ENCODE measurements at regions not wholly inside any gene's neighbourhood (a gene's known extent, or its start where the extent isn't known, plus 50 kb on each side); places are given as distances from the start of the nearest gene placed in this dataset.
"Not testable (repeated sequence)": the region's sequence is repeated elsewhere in the genome, so short reads cannot be mapped to it uniquely, and the experiment has no call there.

DNA sequence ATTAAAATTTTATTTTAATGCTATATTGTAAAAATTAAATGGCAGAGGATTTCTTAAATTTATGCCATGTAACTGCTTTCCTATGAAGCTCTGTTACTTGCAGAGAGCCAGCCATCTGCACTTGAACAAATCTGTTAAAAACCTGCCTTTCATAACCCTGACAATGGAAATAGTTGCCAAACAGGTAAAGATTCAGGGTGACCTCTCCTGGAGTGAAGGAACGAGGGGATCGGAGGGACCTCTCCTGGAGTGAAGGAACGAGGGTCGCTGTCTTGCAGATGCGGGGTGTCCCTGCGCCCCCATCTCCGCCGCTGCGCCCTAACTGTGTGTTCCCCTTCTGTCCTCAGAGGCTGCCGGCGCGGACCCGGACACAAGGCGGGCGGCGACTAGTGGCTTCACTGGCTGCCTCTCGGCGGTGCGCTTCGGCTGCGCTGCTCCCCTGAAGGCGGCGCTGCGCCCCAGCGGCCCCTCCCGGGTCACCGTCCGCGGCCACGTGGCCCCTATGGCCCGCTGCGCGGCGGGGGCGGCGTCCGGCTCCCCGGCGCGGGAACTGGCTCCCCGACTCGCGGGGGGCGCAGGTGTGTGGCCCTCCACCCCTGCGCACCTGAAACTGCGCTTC lies 295.9 kb upstream of the SPATA31A3 start:
- DNase-seq, result not testable (repeated sequence)

DNA sequence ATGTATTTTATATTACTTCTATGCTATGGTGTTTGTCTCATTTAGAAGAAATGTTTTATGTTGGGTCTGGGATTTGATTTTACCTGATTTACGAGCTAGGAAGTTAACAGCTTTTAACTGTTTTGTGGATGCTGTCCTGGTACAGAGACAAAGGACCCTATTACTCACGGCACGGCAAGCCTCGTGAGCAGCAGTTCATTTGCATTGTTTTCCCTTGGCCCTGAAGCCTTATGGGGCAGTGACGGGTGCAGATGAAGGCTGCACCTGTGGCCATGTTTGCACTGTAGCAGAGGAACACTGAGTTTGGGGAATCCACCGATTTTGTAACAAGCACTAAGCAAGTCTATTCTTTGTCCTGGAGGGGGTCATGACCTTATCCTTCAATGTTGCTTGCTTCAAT lies 291.9 kb upstream of the SPATA31A3 start:
- DNase-seq, result not testable (repeated sequence)

DNA sequence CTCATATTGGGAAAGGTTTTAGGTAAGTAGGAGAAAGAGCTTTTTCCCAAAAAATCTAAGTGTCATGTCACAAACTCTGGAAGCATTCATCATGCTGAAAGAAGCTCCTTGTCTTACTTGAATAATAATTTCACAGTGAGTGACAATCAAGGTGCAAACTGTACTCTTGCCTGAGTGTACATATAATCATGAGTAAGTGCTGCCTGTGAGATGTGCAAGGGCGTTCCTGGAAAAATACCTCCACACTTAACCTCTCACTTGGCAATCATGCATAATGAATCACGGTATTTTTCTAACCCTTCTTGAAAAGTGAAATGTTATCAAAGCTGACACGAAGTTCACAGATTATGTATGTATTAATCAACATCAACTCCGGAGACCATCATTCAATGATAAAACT lies 289.2 kb upstream of the SPATA31A3 start:
- not testable (repeated sequence) for DNase-seq

DNA sequence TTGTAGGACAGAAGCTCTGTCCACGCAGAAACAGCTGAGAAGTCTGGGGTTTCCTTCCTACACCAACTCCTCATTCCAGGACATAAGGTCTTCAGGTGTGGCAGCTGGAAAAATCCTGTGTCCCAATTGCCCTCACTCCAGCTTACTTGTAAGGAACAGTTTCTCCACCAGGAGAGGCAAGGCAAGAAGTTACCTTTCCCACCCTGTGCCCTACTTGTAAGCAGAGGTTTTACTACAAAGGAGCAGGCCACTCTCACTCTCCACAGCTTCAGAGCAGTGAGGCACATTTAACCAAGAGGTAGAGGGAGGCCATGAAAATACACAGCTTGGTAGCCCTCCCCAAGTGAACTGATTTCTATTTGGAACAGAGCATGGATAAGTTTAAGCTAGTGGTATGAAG lies 277.3 kb upstream of the SPATA31A3 start:
- not testable (repeated sequence) for DNase-seq

DNA sequence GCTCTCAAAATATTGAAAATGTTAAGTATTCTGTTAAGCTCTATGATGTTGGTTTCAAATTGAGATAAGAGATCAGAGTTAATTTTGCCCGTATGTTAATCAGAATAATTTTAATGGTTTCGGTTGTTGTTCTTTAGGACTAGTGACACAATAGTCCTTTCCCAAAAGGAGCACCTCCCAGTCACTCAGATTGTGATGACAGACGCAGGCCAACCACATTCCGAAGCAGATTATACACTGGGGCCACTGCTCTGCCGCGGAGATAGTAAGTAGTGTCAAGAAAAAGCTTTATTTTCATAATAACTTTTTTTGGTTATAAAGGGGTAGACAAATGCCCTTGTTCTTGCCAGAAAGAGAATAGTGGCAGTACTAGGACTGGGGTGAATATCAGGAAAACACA lies 265.5 kb upstream of the SPATA31A3 start:
- not testable (repeated sequence) for DNase-seq

DNA sequence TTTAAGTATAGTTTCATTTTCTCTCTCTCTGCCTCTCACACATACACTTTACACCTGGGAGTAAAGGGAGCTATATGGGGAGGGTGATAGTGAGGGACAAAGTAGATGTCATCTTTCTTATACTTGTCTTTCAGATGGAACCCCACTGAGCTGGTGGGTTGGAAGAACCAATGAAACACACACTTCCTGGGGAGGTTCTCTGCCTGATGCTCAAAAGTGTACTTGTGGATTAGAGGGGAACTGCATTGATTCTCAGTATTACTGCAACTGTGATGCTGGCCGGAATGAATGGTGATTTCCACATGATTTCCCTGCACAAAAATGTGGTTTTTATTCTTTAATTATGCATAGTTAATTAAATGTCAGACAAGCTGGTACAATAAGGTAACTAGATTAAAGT lies 256.6 kb upstream of the SPATA31A3 start:
- not testable (repeated sequence) for DNase-seq

DNA sequence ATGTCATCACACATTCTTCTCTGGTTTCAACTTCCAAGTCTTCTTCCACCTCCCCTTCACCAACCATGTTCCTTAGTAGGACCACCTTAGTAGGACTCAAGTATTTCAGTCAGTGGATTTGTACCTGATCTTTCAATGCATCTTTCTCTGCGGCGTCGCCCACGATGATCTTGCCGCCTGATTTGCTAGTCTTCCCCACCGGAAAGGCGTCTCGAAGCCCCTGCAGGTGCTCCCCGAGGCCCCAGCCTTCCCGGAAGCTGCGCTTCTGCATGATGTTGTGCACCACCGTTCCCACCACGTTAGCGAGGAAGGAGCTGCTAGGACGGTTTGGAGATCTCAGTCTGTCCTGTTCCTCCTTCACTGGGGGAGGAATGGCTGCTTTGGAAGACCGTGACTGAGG lies 219.7 kb upstream of the SPATA31A3 start:
- DNase-seq, result not testable (repeated sequence)

DNA sequence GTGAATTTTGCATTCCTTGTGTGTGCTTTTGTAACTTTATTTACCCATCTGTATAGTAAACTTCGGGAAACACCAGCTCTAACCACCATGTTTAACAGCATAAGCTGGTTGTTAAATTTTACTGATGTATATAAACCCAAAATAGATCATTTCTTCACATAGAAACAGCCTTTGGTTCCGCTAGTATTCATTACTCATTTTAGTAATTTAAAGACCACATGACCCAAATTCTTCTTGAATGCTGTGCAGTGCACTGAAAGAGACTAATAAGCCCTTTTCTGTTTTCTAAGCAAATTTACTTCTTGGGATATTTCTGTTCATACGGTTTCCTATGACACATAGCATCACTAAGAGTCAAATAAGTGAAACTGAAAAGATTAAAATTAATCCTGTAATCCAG lies 218.5 kb upstream of the SPATA31A3 start:
- not testable (repeated sequence) for DNase-seq

DNA sequence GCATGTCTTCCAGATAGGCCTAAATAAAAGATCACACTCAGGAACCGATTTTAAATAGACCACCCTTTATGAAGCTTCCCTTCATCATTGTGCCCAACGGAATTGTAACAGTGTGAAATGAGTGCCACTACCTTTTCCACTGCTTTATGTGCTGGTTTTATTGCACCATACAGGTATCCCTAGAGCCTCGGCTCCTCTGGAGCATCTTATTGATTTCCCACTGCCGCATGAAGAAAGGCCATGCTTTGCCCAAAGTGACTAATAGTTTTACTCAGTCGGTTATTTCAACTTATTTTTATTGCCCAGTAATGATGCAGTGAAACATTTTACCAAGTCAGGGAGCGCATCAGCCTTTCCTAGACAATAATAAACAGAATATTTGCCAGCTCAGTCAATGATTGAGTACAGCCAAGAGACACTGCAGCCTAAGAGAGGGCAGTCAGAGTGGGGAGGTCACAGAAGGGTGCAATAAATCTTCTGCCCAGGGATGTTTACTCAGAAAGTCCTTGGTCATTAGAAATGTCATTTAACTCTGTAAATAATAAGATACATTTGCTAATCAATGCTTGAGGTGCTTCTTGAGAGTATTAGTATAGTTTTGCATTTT lies 216.6 kb upstream of the SPATA31A3 start:
- DNase-seq, result not testable (repeated sequence)

DNA sequence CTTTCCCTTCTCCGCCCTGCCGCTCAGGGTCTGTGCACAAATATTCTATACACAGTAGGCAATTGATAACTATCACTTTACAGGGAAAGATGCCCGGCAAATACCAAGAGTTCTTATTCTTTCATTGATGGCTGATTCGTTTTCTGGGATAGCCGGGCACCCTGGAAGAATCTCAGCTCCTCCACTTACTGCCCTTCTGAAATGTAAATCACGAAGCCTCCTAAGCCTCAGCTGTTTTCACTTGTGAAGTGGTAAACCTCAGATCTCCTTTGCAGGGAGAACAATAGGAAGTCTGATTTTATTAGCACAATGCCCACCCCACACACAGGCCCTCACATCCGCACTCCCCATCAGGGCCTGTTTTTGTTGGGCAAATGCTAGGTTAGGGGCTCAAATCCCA lies 203.8 kb upstream of the SPATA31A3 start:
- not testable (repeated sequence) for DNase-seq

DNA sequence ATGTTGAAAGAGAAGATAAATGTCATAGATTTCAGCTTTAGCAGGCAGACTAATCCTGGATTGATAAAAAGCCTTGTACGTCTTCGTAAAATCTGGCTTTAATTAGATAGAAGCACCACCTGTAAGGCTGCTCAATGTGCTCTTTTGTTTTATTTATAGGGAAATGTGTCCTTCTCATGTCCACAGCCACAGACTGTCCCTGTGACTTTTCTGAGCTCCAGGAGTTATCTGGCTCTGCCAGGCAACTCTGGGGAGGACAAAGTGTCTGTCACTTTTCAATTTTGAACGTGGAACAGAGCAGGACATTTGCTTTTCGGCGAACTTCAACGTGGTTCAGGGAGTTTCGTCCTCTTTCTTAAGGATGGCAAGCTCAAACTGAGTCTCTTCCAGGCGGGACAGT lies 203.0 kb upstream of the SPATA31A3 start:
- DNase-seq, result not testable (repeated sequence)

DNA sequence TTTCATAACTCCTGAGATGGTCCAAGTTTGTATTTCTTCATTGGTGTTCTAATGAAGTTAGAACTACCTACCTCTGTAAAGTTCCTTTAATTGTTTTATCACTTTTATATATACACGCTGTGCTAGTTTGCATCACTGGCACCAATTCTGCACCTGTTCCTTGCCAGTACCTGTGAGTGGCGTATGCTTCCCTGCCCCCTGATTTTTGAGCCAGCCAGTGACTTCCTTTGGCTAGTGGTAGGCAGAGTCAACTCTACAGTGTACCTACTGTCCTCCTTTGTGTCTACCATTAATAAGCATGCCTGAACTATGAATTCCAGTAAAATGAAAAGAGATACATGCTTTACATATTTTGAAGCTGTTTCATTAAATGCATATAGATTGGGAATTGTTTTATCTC lies 186.8 kb upstream of the SPATA31A3 start:
- DNase-seq, result not testable (repeated sequence)

DNA sequence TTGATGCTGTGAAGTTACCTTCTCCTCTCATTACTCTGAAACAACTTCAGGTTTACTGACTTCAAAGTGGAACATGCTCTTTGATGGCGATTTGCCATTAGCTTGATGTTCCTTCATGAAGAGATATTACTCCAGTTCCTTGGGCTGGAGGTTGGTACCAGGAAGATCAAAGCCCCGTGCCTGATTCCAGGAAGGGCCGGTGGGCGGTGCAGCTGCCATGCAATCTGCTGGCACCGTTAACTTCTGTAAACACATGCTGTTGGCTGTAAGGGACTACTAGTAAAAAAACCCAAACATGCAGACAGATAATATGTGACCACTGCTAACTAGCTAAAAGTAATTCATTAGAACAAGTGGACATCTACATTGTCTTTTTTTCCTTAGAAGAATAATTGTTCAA lies 182.8 kb upstream of the SPATA31A3 start:
- DNase-seq, result not testable (repeated sequence)

DNA sequence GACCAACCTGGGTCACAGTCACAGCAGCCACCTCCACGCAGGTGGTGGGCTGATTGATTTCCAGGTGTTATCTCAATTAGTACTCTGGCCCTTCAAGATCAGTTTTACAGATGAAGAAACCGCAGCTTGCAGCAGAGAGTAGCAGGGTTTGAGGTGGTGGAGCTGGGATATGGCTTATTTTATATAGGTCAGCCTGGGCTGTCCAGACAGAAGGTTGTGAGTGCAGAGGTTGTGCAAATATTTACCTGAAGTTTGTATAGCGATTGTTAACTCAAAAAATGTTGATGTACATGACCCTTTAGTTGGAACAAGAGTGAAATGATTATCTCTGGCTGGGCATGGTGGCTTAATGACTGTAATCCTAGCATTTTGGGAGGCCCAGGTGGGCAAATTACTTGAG lies 179.4 kb upstream of the SPATA31A3 start:
- not testable (repeated sequence) for DNase-seq

DNA sequence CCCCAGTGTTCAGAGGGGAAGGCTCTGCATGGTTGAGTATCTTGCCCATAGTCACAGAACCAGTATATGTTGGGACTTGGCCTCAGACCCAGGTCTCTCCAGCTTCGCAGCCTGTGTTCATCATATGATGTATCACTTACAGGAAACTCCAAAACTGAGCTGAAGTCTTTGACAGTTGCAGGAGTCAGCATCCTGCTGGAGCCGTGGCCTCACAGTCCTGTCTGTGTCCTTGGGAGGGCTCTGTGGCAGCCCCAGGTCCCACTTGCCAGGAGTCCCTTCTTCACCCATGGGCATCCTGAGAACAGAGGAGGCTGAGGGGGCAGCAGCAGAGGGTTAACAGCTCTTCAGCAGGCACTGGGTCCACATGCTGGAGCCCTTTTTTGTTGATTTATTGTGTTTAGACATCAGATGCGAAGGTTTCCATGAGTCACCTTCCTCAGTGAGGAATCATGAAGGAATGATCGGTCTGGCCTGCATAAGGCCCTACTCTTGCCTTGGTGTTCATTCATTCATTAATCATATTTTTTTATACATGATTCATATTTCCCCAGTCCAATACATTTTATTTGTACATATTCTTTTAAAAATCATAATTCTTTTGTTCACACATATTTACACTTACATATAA lies 176.3 kb upstream of the SPATA31A3 start:
- not testable (repeated sequence) for DNase-seq

DNA sequence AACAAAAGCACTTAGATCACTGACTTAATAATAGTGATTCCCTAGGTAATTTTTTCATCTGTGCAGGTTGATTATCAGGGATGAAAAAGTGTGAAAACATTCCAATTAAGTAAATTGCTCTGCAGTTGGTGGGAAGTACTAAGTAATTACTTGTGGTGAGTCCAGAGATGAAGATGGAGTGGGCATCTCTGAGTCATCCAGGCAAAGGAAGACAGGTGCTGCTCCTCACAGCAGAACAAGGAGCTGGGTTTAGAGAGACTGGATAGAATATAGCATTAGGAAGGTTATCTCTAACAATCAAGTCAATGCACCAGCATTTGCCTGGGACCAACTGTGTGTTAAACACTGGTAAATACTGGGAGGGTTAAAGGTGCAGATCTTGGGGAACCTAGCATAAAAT lies 174.0 kb upstream of the SPATA31A3 start:
- not testable (repeated sequence) for DNase-seq

DNA sequence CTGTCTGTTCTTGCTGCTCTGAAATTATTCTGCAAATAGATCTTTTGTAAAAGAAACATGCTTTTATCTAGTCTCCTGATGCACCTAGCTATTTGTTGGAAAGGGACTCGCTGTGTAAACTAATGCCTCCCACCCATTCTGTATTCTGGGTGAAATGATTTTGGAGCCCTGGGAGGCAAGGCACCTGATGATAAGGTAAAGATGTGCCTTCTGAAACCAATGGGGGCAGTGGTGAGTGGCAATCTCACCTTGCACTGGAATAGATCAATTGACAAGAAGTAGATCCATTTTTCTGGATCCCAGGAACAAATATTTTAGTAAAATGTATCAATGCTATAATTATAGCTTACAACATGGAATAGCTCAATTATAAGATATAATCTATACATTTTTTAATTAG lies 170.5 kb upstream of the SPATA31A3 start:
- not testable (repeated sequence) for DNase-seq

DNA sequence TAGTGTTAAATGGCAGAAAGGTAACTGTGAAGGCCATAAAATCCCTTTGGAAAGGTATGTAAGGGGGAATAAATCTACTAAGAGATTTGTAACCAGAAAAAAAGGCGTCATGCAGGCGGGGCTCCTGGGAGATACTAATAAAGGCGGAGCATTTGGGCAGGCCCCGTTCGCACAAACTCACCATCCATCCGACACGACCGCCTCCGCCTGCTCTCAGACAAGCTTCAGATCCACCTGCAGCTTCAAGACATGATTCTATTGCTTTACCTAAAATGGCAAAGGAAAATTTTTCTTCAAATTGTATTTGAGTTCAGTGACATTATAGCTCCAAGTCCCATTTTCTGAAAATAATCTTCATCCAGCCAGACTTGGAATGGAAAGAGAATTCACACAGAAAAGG lies 162.9 kb upstream of the SPATA31A3 start:
- not testable (repeated sequence) for DNase-seq

DNA sequence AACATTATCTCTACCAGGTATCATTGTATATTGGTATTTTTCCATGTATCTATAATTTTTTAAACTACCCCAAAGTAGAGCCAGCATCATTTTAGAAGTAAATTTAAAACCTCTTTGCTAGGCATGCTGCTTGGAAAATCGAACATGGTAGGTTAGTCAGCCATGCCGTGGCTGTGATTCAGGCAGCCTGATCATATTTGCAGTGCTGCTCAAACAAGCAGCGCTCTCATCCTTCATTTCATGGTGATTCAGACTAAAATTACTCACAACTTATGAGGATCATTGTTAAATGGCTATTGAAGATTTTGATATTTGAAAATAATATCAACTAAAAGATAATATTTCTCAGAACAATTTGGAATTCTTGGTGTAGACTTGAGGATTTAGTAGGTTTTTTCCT lies 161.2 kb upstream of the SPATA31A3 start:
- DNase-seq, result not testable (repeated sequence)

DNA sequence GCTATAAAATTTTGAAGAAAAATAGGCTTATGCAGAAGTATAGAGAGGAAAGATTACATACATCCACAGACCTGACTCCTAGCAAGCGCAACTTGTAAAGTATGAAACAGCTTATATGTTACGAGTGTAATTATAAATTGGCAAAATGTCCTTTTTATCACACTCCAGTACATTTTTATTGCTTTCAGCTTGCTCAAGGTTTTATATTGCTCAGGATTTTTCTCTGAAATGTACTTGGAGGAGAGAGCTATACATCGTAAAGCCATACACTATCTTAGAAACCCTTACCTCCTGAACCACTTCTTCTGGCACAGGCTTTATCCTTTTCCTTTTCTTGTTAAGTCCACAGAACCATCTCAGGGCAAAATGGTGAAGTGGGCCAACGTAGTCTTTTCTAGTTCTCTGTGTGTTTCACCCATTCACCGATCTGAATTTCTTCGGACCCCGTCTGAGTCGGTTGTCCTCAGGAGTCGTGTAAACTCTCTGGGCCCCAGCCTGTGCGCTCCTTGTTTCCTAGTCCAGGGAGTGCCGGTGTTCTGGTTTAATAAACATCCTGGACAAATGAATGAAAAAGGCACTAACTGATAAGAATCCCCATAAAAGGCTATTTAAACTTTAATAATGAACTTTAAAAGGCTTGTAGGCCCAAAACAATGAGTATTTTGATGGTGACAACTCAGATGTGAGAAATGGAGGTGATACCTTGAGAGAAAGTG lies 150.2 kb upstream of the SPATA31A3 start:
- DNase-seq, result not testable (repeated sequence)

DNA sequence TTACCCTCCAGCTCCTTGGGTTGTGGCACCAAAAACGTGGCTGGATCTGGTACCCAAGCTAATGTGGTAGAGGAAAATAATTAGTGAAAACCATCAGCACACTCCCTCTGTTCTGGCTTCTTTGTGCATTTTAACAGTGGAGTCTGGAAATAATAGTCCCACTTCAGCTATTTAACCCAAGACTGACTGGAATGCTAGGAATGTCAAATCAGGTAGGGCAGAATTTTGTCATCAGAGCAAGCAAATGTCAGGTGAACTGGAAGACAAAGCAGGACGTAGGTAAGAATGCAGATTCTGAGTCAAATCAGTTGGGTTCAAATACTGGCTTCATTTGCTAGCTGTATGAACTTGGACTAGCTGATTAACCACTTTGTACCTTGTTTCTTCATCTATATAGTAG lies 144.0 kb upstream of the SPATA31A3 start:
- not testable (repeated sequence) for DNase-seq

DNA sequence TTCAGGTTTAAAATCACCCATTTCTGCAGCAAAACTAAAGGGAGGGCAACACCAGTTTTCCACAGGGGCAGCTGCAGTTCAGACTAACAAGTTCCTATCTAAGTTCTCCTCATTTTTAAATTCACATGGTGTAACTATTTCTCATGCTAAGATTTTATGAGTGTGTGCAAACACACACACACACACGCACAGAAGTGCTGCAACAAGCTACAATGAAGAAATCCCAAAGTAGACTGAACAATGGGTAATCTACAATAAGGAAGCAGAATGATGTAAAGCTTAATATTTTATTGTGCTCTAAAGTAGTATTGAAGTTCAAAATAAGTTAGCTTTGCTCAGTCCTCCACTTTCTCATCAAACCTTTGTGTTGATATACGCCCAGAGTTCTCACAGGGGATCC lies 140.8 kb upstream of the SPATA31A3 start:
- DNase-seq, result not testable (repeated sequence)

DNA sequence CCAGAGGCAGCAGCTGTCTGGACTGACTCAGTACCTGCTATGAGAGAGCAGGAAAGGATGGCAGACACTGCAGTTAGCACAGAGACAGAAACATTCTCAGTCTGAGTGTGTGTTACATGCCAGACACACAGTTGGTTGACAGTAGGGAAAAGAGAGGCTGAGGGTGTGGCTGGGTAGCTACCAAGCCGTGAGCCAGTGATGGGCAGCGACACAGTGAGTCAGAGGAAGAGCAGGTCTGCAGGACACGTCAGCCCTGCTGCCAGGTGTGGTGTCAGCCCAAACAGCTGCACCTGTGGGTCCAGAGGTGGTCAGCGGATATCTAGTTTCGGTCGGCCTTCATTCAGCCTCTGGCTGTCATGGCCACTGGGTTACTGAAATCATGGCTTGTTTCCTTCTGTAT lies 124.4 kb upstream of the SPATA31A3 start:
- DNase-seq, result not testable (repeated sequence)

All from suppressor macrophage (primary cell).